ENCODE measurements at regions not wholly inside any gene's neighbourhood (a gene's known extent, or its start where the extent isn't known, plus 50 kb on each side); places are given as distances from the start of the nearest gene placed in this dataset.

DNA sequence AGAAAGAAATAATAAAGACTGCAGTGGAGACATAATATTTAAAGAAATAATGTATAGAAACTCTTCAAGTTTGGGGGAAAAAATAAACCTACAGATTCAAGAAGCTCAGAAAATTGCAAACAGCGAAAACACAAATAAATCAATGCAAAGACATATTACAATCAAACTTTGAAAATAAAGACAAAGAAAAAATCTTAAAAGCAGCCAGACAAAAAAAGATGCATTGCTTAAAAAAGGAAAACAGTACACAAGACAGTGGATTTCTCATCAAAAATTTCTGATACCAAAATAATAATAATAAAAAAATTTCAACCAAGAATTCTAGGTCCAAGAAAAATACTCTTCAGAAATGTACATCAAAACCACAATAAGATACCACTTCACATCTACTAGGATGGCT, 681.0 kb downstream of the UQCRFS1 start:
- DNase-seq (ENCODE audit: low spot score in 2 of 2): no peak
- Histone ChIP-seq H3K9me3 (no peaks in the 10 kb centered on the region), H3K4me3 (no peak overlapping the region), H3K27ac (no peak overlapping the region), H3K27me3 (no peaks in the 10 kb centered on the region), H3K36me3 (no peaks in the 10 kb centered on the region), H3K4me1 (no peaks in the 10 kb centered on the region)
- TF ChIP-seq, protein P1, sequence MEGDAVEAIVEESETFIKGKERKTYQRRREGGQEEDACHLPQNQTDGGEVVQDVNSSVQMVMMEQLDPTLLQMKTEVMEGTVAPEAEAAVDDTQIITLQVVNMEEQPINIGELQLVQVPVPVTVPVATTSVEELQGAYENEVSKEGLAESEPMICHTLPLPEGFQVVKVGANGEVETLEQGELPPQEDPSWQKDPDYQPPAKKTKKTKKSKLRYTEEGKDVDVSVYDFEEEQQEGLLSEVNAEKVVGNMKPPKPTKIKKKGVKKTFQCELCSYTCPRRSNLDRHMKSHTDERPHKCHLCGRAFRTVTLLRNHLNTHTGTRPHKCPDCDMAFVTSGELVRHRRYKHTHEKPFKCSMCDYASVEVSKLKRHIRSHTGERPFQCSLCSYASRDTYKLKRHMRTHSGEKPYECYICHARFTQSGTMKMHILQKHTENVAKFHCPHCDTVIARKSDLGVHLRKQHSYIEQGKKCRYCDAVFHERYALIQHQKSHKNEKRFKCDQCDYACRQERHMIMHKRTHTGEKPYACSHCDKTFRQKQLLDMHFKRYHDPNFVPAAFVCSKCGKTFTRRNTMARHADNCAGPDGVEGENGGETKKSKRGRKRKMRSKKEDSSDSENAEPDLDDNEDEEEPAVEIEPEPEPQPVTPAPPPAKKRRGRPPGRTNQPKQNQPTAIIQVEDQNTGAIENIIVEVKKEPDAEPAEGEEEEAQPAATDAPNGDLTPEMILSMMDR (IDR thresholded peaks at IDR 0.05): no peak
- intact Hi-C loops (cut with DNase I): no loop called here

DNA sequence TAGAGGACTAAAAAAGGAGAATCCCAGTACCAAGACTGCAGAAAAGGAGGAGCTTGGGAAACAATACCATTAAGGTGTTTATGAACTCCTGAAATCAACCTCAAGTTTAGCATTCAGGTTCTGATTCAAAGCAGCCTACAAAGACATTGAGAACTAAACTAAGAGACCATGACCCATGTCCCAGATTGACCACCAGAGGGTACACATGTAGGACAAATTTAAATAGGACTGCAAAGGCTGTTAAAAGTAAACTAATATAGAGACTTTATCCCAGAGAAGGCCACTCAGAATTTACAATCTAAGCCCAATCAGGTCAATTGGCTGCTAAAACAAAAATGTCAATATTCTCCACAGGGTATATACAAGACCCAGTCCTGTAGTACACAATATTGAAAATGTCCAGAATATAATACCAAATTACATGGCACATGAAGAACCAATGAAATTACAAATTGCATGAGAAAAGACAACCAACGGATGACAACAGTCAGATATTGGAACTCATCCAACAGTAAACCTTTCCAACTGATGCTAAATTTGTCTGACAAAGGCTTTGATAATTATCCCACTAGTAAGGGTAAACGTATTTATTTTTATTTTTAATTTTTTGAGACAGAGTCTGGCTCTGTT, 682.4 kb downstream of the UQCRFS1 start:
- intact Hi-C loops (cut with DNase I): no loop called here
- TF ChIP-seq, protein P1 (IDR thresholded peaks at IDR 0.05): no peak
- Histone ChIP-seq H3K4me1 (no peaks in the 10 kb centered on the region), H3K27me3 (no peaks in the 10 kb centered on the region), H3K36me3 (no peaks in the 10 kb centered on the region), H3K9me3 (no peaks in the 10 kb centered on the region), H3K27ac (no peak overlapping the region), H3K4me3 (no peak overlapping the region)
- DNase-seq (ENCODE audit: low spot score in 2 of 2): no peak

DNA sequence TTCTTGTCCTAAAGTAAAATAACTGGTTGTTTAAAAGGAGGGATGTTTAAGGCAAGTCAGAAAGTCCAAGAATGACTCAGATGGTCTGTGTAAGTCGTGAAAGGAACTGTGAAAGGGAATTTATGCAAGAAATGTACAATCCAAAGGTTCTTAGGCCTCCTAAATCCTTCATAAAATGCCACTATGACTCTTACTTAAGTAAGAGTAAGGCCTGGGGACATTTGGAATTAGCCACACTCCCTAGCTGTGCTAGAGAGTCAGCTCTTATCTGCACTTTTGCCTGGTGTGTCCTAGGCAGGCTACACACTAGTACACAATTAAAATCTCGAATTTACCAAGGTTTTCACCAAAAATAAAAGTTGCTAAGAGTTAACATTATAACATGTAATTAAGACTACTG, 686.9 kb downstream of the UQCRFS1 start:
- DNase-seq (ENCODE audit: low spot score in 2 of 2): no peak
- no peaks in the 10 kb centered on the region for H3K4me1 ChIP-seq
- H3K4me3 ChIP-seq: no peak overlapping the region
- H3K27me3 ChIP-seq: no peaks in the 10 kb centered on the region
- H3K27ac ChIP-seq: no peak overlapping the region
- TF ChIP-seq, protein P1 (IDR thresholded peaks at IDR 0.05): no peak
- H3K36me3 ChIP-seq: no peaks in the 10 kb centered on the region
- no peaks in the 10 kb centered on the region for H3K9me3 ChIP-seq
- intact Hi-C loops (cut with DNase I): no loop called here

DNA sequence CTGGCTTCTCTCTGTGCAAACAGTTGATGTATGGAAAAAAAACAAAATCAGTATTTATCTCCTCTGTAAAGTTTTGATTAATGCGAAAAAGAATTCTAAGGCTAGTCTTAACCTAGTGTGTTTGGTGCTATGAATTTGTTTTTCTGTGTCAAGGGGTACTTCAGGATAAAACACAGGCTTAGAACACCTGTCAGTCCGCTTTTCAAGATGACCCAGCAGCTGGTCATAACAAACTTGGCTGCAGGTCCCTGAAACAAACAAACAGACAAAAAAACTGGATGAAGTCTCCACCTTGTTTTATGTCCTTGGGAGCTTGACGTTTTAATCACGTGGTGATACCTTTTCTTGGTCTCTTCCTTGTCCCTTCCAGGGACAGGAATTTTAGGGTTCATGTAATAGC, 689.3 kb downstream of the UQCRFS1 start:
- H3K27me3 ChIP-seq: no peaks in the 10 kb centered on the region
- no peak overlapping the region for H3K4me3 ChIP-seq
- no peak overlapping the region for H3K27ac ChIP-seq
- H3K36me3 ChIP-seq: no peaks in the 10 kb centered on the region
- no peak for DNase-seq (ENCODE audit: low spot score in 2 of 2)
- no peaks in the 10 kb centered on the region for H3K4me1 ChIP-seq
- TF ChIP-seq, protein P1 (IDR thresholded peaks at IDR 0.05): no peak
- intact Hi-C loops (cut with DNase I): no loop called here
- no peaks in the 10 kb centered on the region for H3K9me3 ChIP-seq

DNA sequence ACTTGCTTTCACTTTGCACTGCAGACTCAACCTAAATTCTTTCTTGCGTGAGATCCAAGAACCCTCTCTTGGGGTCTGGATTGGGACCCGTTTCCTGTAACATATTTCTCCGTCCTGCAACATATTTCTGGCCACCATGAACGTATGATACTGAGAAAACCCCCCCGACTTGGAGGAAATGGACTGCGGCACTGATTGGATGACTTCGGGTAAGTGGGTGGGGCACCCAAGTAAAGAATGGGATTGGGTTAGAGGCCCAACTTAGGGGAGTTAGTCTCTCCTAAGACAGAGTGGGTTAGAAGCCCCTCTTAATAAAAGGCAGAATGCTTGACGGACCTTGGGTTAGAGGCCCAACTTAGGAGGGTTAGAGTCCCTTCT, 690.4 kb downstream of the UQCRFS1 start:
- intact Hi-C loops (cut with DNase I): no loop called here
- H3K4me1 ChIP-seq: no peaks in the 10 kb centered on the region
- H3K27ac ChIP-seq: no peak overlapping the region
- H3K9me3 ChIP-seq: no peaks in the 10 kb centered on the region
- H3K27me3 ChIP-seq: no peaks in the 10 kb centered on the region
- H3K36me3 ChIP-seq: no peaks in the 10 kb centered on the region
- H3K4me3 ChIP-seq: no peak overlapping the region
- DNase-seq (ENCODE audit: low spot score in 2 of 2): no peak
- TF ChIP-seq, protein P1 (IDR thresholded peaks at IDR 0.05): no peak
